RWPE1 (cell line): ENCODE measurements at regions not wholly inside any gene's neighbourhood (a gene's known extent, or its start where the extent isn't known, plus 50 kb on each side); places are given as distances from the start of the nearest gene placed in this dataset.

ENCODE experiments used
- CTCF ChIA-PET: fragments of 350-600 bp; sonication (Branson Sonifier 250); formaldehyde crosslinking; extraction: SDS; loops from one replicate; lab custom pipeline; 2021; lab: Yijun Ruan, JAX
- POLR2A ChIA-PET: fragments of 400-600 bp; formaldehyde crosslinking; extraction: SDS; loops from one replicate; lab custom pipeline; 2020; ENCODE audit warnings: antibody characterized with exemption; ENCODE audit not compliant: low non-redundant PET; lab: Yijun Ruan, JAX
- DNase-seq: peaks from one replicate; pipeline ENCODE4 v3.0.0; 2012; ENCODE audit warnings: low spot score
- H3K27ac ChIP-seq: fragments of 450-650 bp; 2 replicates; pipeline ENCODE4 v1.5.1; 2017
- CTCF ChIP-seq: fragments of 450-650 bp; conservative IDR thresholded peaks from 2 replicates; pipeline ENCODE4 v1.5.1; 2017; ENCODE audit warnings: low read depth, mild to moderate bottlenecking

GRCh38 chr1:213615226-213615916 is 372.4 kb upstream of the PROX1 start:
- H3K27ac ChIP-seq = no peak overlapping the region
- TF ChIP-seq CTCF = no peak
- DNase-seq = no peak
- ChIA-PET POLR2A (no interaction called here), CTCF (no interaction called here)

GRCh38 chr1:213617133-213617532 is 370.6 kb upstream of the PROX1 start:
- no peak overlapping the region for H3K27ac ChIP-seq
- no peak for TF ChIP-seq CTCF
- no peak for DNase-seq
- ChIA-PET CTCF (no interaction called here), POLR2A (no interaction called here)

GRCh38 chr1:213618094-213618493 is 369.7 kb upstream of the PROX1 start:
- CTCF ChIA-PET = no interaction called here
- DNase-seq = no peak
- POLR2A ChIA-PET = no interaction called here
- no peak for TF ChIP-seq CTCF
- H3K27ac ChIP-seq = no peak overlapping the region

DNA sequence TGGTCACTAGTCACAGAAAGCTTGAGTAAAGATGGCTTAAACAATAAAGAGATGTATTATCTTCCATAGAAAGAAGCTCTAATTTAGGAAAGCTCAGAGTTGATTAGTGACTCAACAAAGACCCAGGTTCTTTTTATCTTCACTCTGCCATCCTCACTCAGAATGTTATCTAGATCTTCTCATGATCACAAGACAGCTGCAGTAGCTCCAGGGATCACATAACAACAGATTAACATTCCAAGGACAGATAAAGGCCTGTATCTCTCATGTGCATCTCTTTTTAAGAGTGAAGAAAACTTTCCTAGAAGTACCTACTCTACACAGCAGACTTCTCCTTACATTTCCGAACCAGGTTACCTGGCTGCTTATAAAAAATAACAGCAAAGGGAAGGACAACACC is 368.7 kb upstream of the PROX1 start:
- ChIA-PET POLR2A (no interaction called here), CTCF (no interaction called here)
- no peak for TF ChIP-seq CTCF
- H3K27ac ChIP-seq = no peak overlapping the region
- no peak for DNase-seq

- no peak for TF ChIP-seq CTCF
- no peak for DNase-seq
- no peak overlapping the region for H3K27ac ChIP-seq
- ChIA-PET POLR2A (no interaction called here), CTCF (no interaction called here)
Measured at GRCh38 chr1:213621077-213621476, 366.7 kb upstream of the PROX1 start.

- DNase-seq = no peak
- POLR2A ChIA-PET = no interaction called here
- TF ChIP-seq CTCF = no peak
- no peak overlapping the region for H3K27ac ChIP-seq
- CTCF ChIA-PET = no interaction called here
Measured at GRCh38 chr1:213622365-213623063, 365.3 kb upstream of the PROX1 start.
